ENCODE measurements at regions not wholly inside any gene's neighbourhood (a gene's known extent, or its start where the extent isn't known, plus 50 kb on each side); places are given as distances from the start of the nearest gene placed in this dataset.

GRCh38 chr15:66641485-66642315, 60.3 kb upstream of the SMAD6 start:
- TF ChIP-seq NFIC (IDR thresholded peaks at IDR 0.05) (no peak), RAD21 (IDR thresholded peaks at IDR 0.05; ENCODE audit: low read depth) (no peak), TEAD4 (IDR thresholded peaks at IDR 0.05) (no peak), CEBPB (IDR thresholded peaks at IDR 0.05) (no peak), REST (IDR thresholded peaks at IDR 0.05; ENCODE audit: low read depth) (no peak), FOXM1 (IDR thresholded peaks at IDR 0.05; ENCODE audit: borderline replicate concordance, low read depth) (no peak)

- no peak for TF ChIP-seq NFIC (IDR thresholded peaks at IDR 0.05)
- TF ChIP-seq EP300 (IDR thresholded peaks at IDR 0.05; ENCODE audit: borderline replicate concordance), result no peak
- TF ChIP-seq TCF12 (IDR thresholded peaks at IDR 0.05; ENCODE audit: low read depth), result no peak
- no peak for TF ChIP-seq FOXM1 (IDR thresholded peaks at IDR 0.05; ENCODE audit: borderline replicate concordance, low read depth)
- no peak for TF ChIP-seq CREB1 (IDR thresholded peaks at IDR 0.05; ENCODE audit: low read depth)
- TF ChIP-seq CEBPB (IDR thresholded peaks at IDR 0.05), result no peak
- no peak for TF ChIP-seq USF1 (IDR thresholded peaks at IDR 0.05)
- TF ChIP-seq MAX (IDR thresholded peaks at IDR 0.05), result no peak
- TF ChIP-seq TEAD4 (IDR thresholded peaks at IDR 0.05), result no peak
- TF ChIP-seq TAF1 (IDR thresholded peaks at IDR 0.05; ENCODE audit: low read depth), result no peak
- no peak for TF ChIP-seq EGR1 (IDR thresholded peaks at IDR 0.05)
- no peak for TF ChIP-seq YY1 (IDR thresholded peaks at IDR 0.05; ENCODE audit: low read depth)
- TF ChIP-seq REST (IDR thresholded peaks at IDR 0.05; ENCODE audit: low read depth), result no peak
- TF ChIP-seq ZBTB7A (IDR thresholded peaks at IDR 0.05; ENCODE audit: low read depth), result no peak
Measured at GRCh38 chr15:66642514-66642913, 59.5 kb upstream of the SMAD6 start.

- TF ChIP-seq RAD21 (IDR thresholded peaks at IDR 0.05; ENCODE audit: low read depth) (no peak), REST (IDR thresholded peaks at IDR 0.05; ENCODE audit: low read depth) (no peak), YY1 (IDR thresholded peaks at IDR 0.05; ENCODE audit: low read depth) (no peak), TEAD4 (IDR thresholded peaks at IDR 0.05) (no peak), TCF12 (IDR thresholded peaks at IDR 0.05; ENCODE audit: low read depth) (no peak), MAX (IDR thresholded peaks at IDR 0.05) (no peak), CEBPB (IDR thresholded peaks at IDR 0.05) (no peak), EP300 (IDR thresholded peaks at IDR 0.05; ENCODE audit: borderline replicate concordance) (no peak), TAF1 (IDR thresholded peaks at IDR 0.05; ENCODE audit: low read depth) (no peak)
Measured at GRCh38 chr15:66643033-66643432, 59.0 kb upstream of the SMAD6 start.

GRCh38 chr15:66644000-66644787, 57.8 kb upstream of the SMAD6 start:
- TF ChIP-seq REST (IDR thresholded peaks at IDR 0.05; ENCODE audit: low read depth) (no peak), RAD21 (IDR thresholded peaks at IDR 0.05; ENCODE audit: low read depth) (no peak), NFIC (IDR thresholded peaks at IDR 0.05) (no peak)

Measured in Ishikawa (cell line).